ENCODE measurements at regions not wholly inside any gene's neighbourhood (a gene's known extent, or its start where the extent isn't known, plus 50 kb on each side); places are given as distances from the start of the nearest gene placed in this dataset.
A peak's percentile ranks its signal among the peaks of the same experiment; 100 is the strongest.

DNA sequence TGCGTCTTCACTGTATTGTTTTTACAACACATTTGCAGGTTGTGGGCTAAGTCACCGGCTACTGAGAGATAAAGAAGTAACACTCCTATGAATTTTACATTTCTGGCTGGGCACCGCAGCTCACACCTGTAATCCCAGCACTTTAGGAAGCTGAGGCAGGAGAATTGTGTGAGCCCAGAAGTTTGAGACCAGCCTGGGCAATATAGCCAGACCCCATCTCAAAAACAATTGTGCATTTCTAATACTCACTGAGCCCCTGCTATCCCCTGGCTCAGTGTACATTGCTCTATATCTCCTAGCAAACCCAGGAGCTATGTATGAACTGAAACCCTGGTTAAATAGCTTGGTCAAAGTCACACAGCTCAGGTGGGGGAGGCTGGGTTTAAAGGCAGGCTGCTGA is 108.7 kb downstream of the ZNF281 start:
- no peak for DNase-seq
- 98 to 100% methylated on average over 3 of the region's 3 CpGs for WGBS, 2 experiments (ENCODE audit: low coverage in 1 of 2, low lambda C conversion rate in 2 of 2, missing lambda C conversion rate in 2 of 2)
- peak overlapping the region; percentile 93 for H2AFZ ChIP-seq
- H3K36me3 ChIP-seq (ENCODE audit: low read depth), result no peaks in the 10 kb centered on the region
- H3K27ac ChIP-seq, result no peak overlapping the region
- no peaks in the 10 kb centered on the region for H3K79me2 ChIP-seq (ENCODE audit: insufficient read depth)
- in situ Hi-C loops (cut with MboI), result no loop called here
- H3K27me3 ChIP-seq (replicated peaks; ENCODE audit: insufficient read depth), result no peaks in the 10 kb centered on the region
- H3K9me3 ChIP-seq (ENCODE audit: low read depth), result no peaks in the 10 kb centered on the region
- no peaks in the 10 kb centered on the region for H3F3A ChIP-seq (ENCODE audit: insufficient read depth)
- no peaks in the 10 kb centered on the region for H3K9me2 ChIP-seq (ENCODE audit: insufficient read depth)
- no peak overlapping the region for H3K4me2 ChIP-seq (ENCODE audit: unreplicated experiment)
- 0 out of 2 replicates have a peak overlapping the region, but pooled peaks have one; percentile 72 for H3K9ac ChIP-seq
- H3K4me3 ChIP-seq, result no peak overlapping the region
- no peak for TF ChIP-seq EZH2phosphoT487 (IDR thresholded peaks at IDR 0.05; ENCODE audit: insufficient read depth, low read depth)
- no peak for TF ChIP-seq EZH2 (IDR thresholded peaks at IDR 0.05; ENCODE audit: insufficient read depth, poor library complexity, severe bottlenecking)
- peaks cover 3% of the 10 kb centered on the region; the same call in 1 of the 2 replicates for H3K4me1 ChIP-seq (ENCODE audit: insufficient read depth)
- H4K20me1 ChIP-seq (ENCODE audit: insufficient read depth), result no peaks in the 10 kb centered on the region

DNA sequence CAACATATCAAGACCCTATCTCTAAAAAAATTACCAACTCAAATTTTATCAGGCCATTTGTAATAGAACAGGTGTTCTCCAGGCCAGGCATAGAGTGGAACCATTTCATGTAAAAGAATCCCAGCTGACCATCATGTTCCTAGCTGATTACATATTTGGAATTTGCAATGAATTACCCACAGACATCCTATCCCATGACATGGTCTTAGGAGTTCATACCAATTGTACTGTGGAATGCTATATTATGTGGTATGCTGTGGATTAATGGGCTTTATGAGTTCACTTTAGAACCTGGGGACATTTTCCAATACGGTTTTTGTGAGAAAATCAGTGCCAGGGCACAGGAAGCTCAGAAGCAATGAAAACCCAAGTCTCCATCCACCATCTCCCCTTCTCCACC is 110.3 kb downstream of the ZNF281 start:
- H3K36me3 ChIP-seq (ENCODE audit: low read depth), result no peaks in the 10 kb centered on the region
- no peaks in the 10 kb centered on the region for H3K9me2 ChIP-seq (ENCODE audit: insufficient read depth)
- H3K9ac ChIP-seq, result no peak overlapping the region
- DNase-seq, result no peak
- 82 to 91% methylated on average over 1 of the region's 1 CpG for WGBS, 2 experiments (ENCODE audit: low coverage in 1 of 2, low lambda C conversion rate in 2 of 2, missing lambda C conversion rate in 2 of 2)
- no peak for TF ChIP-seq EZH2 (IDR thresholded peaks at IDR 0.05; ENCODE audit: insufficient read depth, poor library complexity, severe bottlenecking)
- no peak for TF ChIP-seq EZH2phosphoT487 (IDR thresholded peaks at IDR 0.05; ENCODE audit: insufficient read depth, low read depth)
- in situ Hi-C loops (cut with MboI), result loop anchor here (25.0 kb wide), 2 partner anchors 188 to 612 kb away; no protein-coding TSS in a partner anchor
- H3K9me3 ChIP-seq (ENCODE audit: low read depth), result no peaks in the 10 kb centered on the region
- H3K4me3 ChIP-seq, result no peak overlapping the region
- no peak overlapping the region for H2AFZ ChIP-seq
- no peaks in the 10 kb centered on the region for H4K20me1 ChIP-seq (ENCODE audit: insufficient read depth)
- no peaks in the 10 kb centered on the region for H3K27me3 ChIP-seq (replicated peaks; ENCODE audit: insufficient read depth)
- H3K4me2 ChIP-seq (ENCODE audit: unreplicated experiment), result no peak overlapping the region
- H3K27ac ChIP-seq, result no peak overlapping the region
- no peaks in the 10 kb centered on the region for H3F3A ChIP-seq (ENCODE audit: insufficient read depth)
- H3K4me1 ChIP-seq (ENCODE audit: insufficient read depth), result peaks cover 3% of the 10 kb centered on the region; the same call in 1 of the 2 replicates
- H3K79me2 ChIP-seq (ENCODE audit: insufficient read depth), result no peaks in the 10 kb centered on the region

DNA sequence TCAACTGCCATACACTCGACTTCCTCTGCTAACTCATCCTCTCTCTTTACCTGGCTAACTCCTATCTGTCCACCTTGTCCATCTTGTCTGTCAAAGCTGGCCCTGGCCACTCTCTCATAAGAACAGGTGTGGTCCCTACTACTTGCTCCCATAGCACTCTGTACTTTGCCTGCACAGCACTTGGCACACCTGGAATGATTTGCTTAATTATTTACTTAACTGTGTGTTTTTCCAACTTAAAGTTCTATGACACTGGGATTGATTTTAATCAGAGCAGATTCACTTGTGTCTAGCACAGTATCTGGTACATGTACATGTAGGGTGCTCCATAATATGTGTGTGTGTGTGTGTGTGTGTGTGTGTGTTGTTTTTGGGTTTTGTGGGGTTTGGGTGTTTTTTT is 111.6 kb downstream of the ZNF281 start:
- Histone ChIP-seq H3K27me3 (replicated peaks; ENCODE audit: insufficient read depth) (no peaks in the 10 kb centered on the region), H3K27ac (no peak overlapping the region), H3K79me2 (ENCODE audit: insufficient read depth) (no peaks in the 10 kb centered on the region), H3K9ac (no peak overlapping the region), H3K4me2 (ENCODE audit: unreplicated experiment) (no peak overlapping the region), H3K36me3 (ENCODE audit: low read depth) (no peaks in the 10 kb centered on the region), H3K4me1 (ENCODE audit: insufficient read depth) (peaks cover 3% of the 10 kb centered on the region; the same call in 1 of the 2 replicates), H3K9me2 (ENCODE audit: insufficient read depth) (no peaks in the 10 kb centered on the region), H2AFZ (no peak overlapping the region), H3K4me3 (no peak overlapping the region), H4K20me1 (ENCODE audit: insufficient read depth) (no peaks in the 10 kb centered on the region), H3K9me3 (ENCODE audit: low read depth) (no peaks in the 10 kb centered on the region), H3F3A (ENCODE audit: insufficient read depth) (no peaks in the 10 kb centered on the region)
- no peak for TF ChIP-seq EZH2 (IDR thresholded peaks at IDR 0.05; ENCODE audit: insufficient read depth, poor library complexity, severe bottlenecking)
- no peak for TF ChIP-seq EZH2phosphoT487 (IDR thresholded peaks at IDR 0.05; ENCODE audit: insufficient read depth, low read depth)
- 0 to 29% methylated on average over 1 of the region's 1 CpG for WGBS, 2 experiments (ENCODE audit: low coverage in 1 of 2, low lambda C conversion rate in 2 of 2, missing lambda C conversion rate in 2 of 2)
- no peak for DNase-seq
- in situ Hi-C loops (cut with MboI), result loop anchor here (25.0 kb wide), 2 partner anchors 189 to 611 kb away; no protein-coding TSS in a partner anchor

GRCh38 chr1:200296091-200296661 is 113.7 kb downstream of the ZNF281 start:
- DNase-seq, result no peak
- in situ Hi-C loops (cut with MboI), result loop anchor here (25.0 kb wide), 2 partner anchors 191 to 609 kb away; no protein-coding TSS in a partner anchor

More at GRCh38 chr1:200296091-200296661, 113.7 kb downstream of the ZNF281 start:
- no peaks in the 10 kb centered on the region for H3K79me2 ChIP-seq (ENCODE audit: insufficient read depth)
- no peak overlapping the region for H3K4me2 ChIP-seq (ENCODE audit: unreplicated experiment)
- no peak overlapping the region for H3K9ac ChIP-seq
- H3K36me3 ChIP-seq (ENCODE audit: low read depth), result no peaks in the 10 kb centered on the region
- H3K9me3 ChIP-seq (ENCODE audit: low read depth), result no peaks in the 10 kb centered on the region
- no peak overlapping the region for H3K27ac ChIP-seq
- no peaks in the 10 kb centered on the region for H3K27me3 ChIP-seq (replicated peaks; ENCODE audit: insufficient read depth)
- no peak overlapping the region for H3K4me3 ChIP-seq
- H3K4me1 ChIP-seq (ENCODE audit: insufficient read depth), result peaks cover 5% of the 10 kb centered on the region
- H4K20me1 ChIP-seq (ENCODE audit: insufficient read depth), result no peaks in the 10 kb centered on the region
- H3K9me2 ChIP-seq (ENCODE audit: insufficient read depth), result no peaks in the 10 kb centered on the region
- no peaks in the 10 kb centered on the region for H3F3A ChIP-seq (ENCODE audit: insufficient read depth)
- H2AFZ ChIP-seq, result no peak overlapping the region
- WGBS, 2 experiments (ENCODE audit: low coverage in 1 of 2, low lambda C conversion rate in 2 of 2, missing lambda C conversion rate in 2 of 2), result 34 to 40% methylated on average over 2 of the region's 2 CpGs
- TF ChIP-seq EZH2phosphoT487 (IDR thresholded peaks at IDR 0.05; ENCODE audit: insufficient read depth, low read depth), result no peak
- no peak for TF ChIP-seq EZH2 (IDR thresholded peaks at IDR 0.05; ENCODE audit: insufficient read depth, poor library complexity, severe bottlenecking)
